HG03095 (cell line): ENCODE measurements at regions not wholly inside any gene's neighbourhood (a gene's known extent, or its start where the extent isn't known, plus 50 kb on each side); places are given as distances from the start of the nearest gene placed in this dataset.

Experiments
- ATAC-seq: cut with Tn5 transposase; IDR thresholded peaks from one replicate; pipeline ENCODE4 v1.9.1; 2021; ENCODE audit warnings: moderate library complexity; ENCODE audit not compliant: unreplicated experiment

GRCh38 chr2:215627771-215628170 is 191.9 kb upstream of the FN1 start:
- ATAC-seq, result no peak

- no peak for ATAC-seq
Observed at GRCh38 chr2:215626812-215627281, 191.0 kb upstream of the FN1 start.

GRCh38 chr2:215626063-215626462 is 190.2 kb upstream of the FN1 start:
- ATAC-seq, result no peak

GRCh38 chr2:215625207-215625606 is 189.3 kb upstream of the FN1 start:
- no peak for ATAC-seq

- no peak for ATAC-seq
Observed at GRCh38 chr2:215624423-215624829, 188.6 kb upstream of the FN1 start.

GRCh38 chr2:215622837-215623236 is 187.0 kb upstream of the FN1 start:
- no peak for ATAC-seq

GRCh38 chr2:215621381-215621780 is 185.5 kb upstream of the FN1 start:
- ATAC-seq, result no peak

- no peak for ATAC-seq
Observed at GRCh38 chr2:215620528-215620927, 184.7 kb upstream of the FN1 start.

- ATAC-seq, result no peak
Observed at GRCh38 chr2:215619989-215620388, 184.1 kb upstream of the FN1 start.

GRCh38 chr2:215619022-215619958 is 183.4 kb upstream of the FN1 start:
- ATAC-seq, result no peak

- no peak for ATAC-seq
Observed at GRCh38 chr2:215618145-215618544, 182.3 kb upstream of the FN1 start.

GRCh38 chr2:215617060-215617824 is 181.4 kb upstream of the FN1 start:
- no peak for ATAC-seq

GRCh38 chr2:215615803-215616174 is 179.9 kb upstream of the FN1 start:
- ATAC-seq, result no peak

- ATAC-seq, result no peak
Observed at GRCh38 chr2:215615067-215615802, 179.4 kb upstream of the FN1 start.

- ATAC-seq, result no peak
Observed at GRCh38 chr2:215614296-215614695, 178.4 kb upstream of the FN1 start.

GRCh38 chr2:215613888-215614287 is 178.0 kb upstream of the FN1 start:
- ATAC-seq, result no peak

GRCh38 chr2:215613280-215613679 is 177.4 kb upstream of the FN1 start:
- ATAC-seq, result no peak

GRCh38 chr2:215612786-215613185 is 176.9 kb upstream of the FN1 start:
- ATAC-seq, result no peak

- ATAC-seq, result no peak
Observed at GRCh38 chr2:215611609-215612386, 175.9 kb upstream of the FN1 start.
